ENCODE measurements at regions not wholly inside any gene's neighbourhood (a gene's known extent, or its start where the extent isn't known, plus 50 kb on each side); places are given as distances from the start of the nearest gene placed in this dataset.

DNA sequence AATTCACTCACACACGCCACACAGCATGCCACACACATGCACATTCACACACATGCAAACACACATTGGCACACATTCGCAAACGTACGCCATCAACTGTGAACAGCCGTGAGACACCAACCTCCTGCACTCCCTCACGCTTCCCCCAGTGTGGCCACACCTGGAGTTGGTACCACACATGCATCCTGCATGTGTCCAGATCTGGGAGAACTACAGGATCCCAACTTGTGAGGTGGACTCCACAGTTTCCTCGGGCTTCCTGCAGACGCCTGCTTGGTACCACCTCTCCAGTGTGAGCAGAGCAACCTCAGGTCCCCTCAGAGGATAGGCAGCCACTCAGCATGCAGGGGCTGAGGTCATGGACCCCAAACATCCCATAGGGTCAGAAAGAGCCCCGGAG, 239.0 kb downstream of the EIPR1 start:
- DNase-seq = no peak

DNA sequence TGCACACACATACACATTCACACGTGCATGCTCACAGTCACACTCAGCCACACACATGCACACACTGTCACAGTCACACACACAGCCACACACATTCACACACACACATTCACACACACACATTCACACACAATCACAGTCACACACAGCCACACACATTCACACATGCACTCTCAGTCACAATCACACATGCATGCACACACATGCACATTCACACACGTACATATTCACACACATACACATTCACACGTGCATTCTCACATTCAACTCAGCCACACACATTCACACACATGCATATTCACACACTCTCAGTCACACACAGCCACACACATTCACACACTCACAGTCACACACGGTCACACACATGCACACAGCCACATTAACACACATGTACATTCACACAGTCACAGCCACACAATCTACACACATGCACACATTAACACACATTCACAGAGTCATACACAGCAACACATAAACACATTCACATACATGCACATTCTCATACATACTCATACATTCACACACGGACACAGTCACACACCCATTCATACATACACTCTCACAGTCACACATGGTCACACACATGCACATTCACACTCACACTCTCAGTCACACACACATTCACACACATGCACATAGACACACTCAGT, 239.8 kb downstream of the EIPR1 start:
- no peak for DNase-seq

DNA sequence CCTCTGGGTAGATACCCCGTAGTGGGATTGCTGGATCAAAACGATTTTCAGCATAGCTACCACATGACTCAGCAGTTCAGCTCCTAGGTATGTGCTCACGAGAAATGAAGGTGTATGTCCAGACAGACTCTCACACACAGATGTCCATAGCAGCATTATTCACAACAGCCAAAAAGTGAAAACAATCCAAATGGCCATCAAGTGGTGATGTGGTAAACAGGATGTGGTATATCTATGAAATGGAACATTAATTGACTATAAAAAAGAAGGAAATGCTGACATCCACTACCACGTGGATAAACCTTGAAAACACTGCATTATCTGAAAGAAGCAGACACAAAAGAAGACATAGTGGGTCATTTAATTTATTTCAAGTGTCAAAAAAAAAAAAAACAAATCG, 241.9 kb downstream of the EIPR1 start:
- no peak for DNase-seq

DNA sequence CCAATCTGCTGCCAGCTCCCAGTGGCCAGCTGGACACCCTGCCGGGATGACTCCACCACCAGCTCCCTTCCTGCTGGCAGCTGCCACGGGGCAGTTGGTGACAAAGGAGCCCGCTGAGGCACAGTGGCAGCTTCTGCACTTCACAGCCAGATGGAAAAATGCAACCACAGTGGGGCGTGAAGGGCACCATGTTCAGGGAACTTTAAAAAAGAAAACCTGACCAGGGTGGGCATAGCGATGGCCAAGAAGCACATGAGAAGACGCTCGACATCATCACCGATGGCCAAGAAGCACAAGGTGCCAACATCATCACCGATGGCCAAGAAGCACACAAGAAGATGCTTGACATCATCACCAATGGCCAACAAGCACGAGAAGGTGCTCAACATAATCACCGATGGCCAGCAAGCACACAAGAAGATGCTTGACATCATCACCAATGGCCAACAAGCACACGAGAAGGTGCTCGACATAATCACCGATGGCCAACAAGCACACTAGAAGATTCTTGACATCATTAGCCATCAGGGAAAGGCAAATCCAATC, 243.5 kb downstream of the EIPR1 start:
- DNase-seq = no peak

DNA sequence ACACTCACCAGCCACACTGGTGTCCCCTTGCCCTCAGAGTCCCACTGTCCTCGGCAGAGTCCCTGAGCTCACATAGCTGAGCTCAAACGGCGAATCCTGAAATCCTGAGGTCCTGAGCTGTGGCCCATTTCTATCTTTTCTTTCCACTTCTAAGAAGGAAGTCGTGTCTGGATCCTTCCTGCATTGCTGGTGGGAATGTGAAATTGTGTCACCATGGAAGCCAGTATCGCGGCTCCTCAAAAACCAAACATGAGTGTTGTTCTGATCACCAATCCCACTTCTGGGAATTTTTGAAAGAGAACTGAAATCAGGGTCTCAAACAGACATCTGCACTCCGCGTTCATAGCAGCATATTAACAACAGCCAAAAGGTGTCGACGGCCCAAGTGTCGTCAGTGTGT, 244.7 kb downstream of the EIPR1 start:
- DNase-seq = no peak

DNA sequence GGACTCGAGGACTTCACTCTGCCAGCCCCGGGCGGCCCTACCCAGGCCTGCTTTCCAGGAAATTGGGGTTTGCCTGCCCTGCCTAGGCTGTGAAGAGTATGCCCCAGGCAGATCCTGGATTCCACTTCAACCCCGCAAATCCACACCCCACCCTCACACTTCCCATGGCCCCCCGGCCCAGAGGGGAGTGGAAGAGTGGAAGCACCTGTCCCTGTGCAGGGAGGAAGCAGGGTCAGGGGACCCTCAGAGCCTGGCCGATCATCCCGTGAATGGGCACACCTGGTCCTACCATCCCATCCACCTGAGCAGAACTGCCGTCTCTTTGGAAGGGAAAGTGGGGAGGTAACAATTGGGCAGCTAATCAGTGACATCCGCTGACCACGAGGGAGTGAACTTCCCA, 245.2 kb downstream of the EIPR1 start:
- no peak for DNase-seq

DNA sequence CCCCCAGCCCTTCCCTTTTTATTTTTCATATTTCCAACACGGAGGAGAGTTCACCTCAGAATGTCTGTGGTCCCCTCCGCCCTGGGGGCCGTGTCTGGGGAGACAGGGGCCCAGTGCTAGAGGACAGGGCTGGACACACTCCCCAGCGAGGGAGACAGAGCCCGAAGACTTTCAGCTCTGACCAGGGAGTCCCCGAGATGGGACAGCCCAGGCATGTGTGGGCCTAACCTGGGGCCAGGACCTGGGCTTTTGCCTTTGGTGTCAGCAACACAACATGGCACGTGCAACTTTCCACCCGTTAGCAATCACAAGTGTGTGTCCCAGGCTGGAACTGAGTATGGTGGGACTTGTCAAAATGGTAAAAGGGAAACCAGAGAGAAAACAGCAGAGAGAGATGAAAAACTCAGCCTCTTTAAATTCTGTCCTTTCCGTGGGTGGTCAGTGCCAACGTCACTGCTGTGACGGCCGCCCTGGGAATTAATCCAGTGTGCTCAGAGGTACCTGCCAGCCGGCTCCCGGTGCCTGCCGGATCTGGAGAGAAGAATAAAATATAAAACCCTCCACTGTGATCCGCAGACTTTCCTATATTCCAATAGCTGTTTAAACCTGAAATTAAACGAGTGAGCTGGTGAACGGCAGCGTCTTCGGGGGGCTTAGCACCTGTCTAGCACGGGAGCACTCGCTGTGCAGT, 245.8 kb downstream of the EIPR1 start:
- no peak for DNase-seq

DNA sequence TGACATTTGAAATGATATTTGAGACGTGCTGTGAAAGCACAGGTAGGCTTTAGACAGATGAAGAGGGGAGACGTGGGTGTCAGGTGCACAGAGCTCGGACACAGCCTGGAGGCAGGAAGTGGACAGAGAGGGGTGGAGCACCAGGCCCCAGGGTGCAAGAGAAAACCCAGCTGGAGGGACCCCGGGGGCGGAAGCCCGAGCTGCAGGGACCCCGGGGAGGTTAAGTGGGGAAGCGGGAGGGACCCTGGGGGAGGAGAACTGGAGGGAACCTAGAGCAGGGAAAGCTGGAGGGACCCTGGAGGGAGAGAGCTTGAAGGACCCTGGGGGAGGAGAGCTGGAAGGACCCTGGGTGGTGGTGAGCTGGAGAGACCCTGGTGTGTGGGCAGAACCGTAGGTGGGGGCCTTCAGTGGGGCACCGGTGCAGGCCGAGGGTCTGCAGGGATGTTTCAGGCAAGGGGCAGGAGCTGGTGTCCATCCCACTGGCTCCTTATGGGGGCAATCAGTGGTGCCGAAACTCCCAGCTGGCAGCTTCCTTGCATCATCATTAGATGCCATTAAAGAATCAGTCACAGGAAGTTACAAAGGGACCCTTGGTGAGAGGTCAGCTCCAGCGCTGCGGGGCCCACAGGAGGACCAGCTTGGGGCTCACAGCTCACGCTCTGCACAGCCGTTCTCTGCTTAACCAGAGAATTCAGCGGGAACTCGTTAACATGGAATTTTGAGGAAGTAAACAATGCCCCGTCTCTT, 246.6 kb downstream of the EIPR1 start:
- no peak for DNase-seq

DNA sequence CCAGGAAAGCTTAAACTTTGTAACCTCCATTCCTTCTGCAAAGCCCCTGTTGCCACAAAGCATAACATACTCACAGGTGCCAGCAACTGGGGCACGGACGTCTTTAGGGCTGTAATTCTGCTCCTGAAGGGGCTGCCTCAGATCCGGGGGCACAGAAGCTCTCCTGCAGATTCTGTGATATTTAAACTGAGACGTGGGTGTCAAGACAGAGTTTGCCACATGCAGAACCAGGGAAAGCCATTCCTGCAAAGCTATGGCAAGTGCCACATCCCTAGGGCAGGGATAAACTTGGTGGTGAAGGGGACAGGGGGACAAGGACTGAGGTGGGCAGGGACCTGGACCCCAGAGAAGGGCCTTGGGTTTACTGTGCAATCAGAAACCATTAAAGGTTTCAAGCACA, 247.2 kb downstream of the EIPR1 start:
- no peak for DNase-seq

DNA sequence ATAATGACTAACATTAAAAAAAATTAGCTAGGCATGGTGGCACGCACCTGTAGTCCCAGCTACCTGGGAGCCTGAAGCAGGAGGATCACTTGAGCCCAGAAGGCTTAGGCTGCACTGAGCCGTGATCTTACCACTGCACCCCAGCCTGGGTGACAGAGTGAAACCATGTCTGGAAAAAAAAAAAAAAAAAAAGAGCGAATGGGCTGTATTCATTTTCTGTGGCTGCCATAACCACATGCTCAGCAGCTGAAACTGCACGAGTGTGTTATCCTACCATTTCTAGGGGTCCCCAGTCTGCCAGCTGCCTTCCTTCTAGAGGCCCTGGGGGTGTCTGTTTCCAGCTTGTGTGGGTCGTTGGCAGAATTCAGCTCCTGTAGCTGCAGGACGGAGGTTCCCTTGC, 247.8 kb downstream of the EIPR1 start:
- no peak for DNase-seq

DNA sequence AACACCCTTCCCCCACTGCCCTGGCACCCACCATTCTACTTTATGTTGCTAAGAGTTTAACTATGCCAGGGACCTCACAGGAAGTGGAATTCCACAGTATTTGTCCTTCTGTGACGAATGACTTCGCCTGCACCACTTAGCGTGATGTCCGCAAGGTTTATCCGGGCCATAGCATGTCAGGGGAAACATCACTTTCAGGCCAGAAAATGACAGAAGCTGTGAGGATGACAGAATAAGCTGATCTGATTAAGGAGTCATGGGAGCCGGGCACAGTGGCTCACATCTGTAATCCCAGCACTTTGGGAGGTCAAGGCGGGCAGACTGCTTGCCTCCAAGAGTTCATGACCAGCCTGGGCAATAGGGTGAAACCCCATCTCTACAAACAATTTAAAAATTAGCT, 248.8 kb downstream of the EIPR1 start:
- no peak for DNase-seq

DNA sequence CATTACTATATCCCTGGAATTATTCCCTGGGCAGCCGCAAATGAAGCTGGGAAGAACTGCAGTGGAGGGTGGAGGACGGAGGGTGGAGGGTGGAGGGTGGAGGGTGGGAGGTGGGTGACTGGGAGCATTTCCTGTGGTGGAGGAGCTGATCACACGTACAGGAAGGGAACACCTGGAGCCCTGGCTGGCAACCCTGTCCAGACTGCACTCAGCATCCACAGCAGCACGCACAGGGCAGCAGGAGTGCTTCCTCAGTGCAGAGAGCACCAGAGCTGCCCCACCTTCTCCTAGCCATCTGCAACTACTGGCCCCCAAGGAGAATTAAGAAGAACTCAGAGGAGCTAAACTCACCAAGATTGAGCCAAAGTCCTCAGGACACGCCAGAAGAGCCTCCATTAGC, 249.9 kb downstream of the EIPR1 start:
- no peak for DNase-seq

DNA sequence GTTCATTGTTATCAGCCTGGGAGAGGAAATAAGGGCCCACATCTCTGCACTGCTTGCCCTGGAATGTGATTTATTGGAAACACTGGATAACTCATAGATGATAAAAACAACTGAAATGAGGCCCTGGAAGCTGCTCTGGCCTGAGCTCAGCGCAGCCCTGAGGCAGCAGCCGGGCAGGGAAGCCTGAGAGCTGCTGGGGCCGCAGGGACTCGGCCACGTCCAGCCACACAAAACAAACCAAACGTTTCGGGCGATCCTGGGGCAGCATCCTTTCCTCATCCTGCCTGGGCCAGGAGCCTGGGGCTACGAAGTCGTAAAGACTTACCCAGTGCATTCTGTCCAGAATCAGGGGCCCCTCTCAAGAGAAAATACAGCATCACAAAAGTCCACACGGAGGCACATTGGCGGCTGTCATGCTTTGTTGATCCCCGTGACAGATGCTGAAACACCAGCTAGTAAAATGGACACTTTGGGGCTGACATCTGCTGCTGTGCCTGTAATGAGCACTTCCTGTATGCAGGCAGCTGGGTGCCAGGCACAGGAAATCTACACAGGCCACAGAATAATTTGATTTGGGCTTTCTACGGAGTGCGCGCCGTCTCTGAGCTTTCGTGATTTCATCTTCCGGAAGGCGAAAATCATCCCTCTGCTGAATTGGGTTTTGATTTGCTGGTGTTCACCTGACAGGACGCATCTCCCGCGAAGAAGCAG, 250.6 kb downstream of the EIPR1 start:
- no peak for DNase-seq

DNA sequence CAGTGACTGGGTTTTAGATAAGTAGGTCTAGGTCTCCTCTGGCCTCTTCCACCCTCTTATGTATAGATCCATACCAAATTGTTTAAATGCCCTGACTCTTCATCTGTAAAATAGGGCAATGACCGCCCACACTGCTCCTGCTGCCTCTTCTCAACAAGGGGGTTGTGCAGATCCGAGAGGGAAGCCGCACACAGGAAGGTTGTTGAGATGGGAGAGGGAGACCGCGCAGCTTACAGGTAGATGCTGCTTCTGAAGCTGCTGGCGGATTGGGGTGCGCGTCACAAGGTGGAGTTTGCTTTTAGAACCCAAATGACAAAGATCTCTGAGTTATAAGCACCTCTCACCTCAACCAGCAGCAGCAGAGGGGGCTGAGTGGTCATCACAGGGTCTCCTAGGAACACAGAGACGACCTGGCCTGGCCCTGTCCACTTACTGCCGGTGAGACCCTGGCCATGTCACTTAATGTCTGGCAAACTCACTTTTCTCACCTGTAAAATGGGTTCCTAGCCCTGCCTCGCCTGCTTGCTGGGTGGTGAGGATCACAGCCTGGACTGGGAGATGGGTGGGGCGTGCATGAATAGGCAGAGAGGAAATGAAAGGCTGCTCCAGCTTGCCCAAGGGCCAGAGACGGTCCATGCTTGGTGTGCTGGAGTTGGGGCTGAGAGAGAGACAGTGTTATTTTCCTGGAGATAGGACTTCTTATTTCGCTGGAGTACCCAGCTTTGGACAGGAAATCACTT, 251.3 kb downstream of the EIPR1 start:
- no peak for DNase-seq

DNA sequence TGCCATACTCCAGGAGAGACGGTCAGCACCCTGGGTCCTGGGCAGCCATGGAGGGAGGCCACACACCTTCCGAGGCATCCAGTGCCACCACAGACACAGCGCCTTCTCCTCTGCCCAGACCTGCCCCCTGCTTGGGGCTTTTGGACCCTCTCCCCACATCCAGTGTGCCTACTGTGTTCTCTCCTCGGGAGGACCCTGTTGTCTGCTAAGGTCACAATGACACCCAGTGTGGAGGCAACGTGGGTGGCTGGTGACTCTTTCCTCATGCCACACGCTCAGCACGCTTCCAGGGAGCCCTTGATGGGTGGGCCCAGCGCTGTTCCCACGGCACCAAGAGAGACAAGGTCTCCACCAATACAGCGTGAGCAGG, 251.9 kb downstream of the EIPR1 start:
- no peak for DNase-seq

DNA sequence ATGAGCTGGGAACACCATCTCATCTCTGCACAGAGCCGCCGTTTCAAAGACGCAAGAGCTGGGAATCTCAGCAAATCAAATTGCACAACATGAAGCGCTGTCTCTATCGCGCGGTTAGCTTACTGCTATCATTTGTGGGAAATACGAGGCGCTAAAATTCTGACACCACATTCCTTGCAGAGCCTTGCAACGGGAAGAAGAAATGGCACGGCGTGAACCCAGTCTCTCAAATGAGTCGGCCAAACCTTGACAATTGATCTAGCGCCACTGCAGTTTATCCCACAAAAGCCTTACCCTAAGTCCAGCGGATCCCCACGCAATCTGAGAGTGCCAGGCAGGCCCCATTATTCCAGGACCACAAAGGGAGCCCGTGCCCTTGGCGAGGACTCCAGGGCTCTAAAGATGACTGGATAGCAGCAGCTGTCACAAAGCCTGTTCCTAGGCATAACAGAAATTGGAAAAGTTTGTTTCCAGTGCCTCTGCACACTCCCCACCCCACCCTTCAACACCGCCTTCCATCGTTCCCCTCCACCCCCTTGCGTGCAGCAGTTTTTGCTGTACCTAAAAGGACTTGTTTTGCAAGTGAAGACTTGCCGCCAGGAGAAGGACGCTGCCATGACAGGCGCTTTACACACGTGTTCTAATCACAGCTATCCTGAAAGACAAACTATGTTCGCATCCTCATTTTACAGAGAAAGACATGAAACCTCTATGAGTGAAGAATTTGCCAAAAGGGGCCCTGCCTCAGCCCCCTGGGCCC, 252.4 kb downstream of the EIPR1 start:
- no peak for DNase-seq

DNA sequence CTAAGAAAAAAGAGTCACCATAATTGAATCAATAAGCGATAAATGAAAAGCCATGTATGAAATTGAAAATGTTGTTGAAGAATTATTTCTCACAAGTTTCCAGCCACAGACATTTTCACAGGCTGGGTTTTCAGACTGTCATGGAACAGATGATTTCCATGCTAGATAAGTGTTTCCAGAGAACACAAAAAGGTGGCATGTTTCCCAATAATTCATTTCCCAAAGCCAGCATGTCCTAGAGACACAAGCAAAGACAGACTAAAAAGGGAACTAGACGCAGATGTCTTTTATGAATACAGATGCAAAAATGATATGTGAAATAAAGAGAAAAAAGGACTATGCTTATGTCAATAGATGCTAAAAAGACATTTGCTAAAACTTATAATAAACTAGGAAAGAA, 255.1 kb downstream of the EIPR1 start:
- no peak for DNase-seq

DNA sequence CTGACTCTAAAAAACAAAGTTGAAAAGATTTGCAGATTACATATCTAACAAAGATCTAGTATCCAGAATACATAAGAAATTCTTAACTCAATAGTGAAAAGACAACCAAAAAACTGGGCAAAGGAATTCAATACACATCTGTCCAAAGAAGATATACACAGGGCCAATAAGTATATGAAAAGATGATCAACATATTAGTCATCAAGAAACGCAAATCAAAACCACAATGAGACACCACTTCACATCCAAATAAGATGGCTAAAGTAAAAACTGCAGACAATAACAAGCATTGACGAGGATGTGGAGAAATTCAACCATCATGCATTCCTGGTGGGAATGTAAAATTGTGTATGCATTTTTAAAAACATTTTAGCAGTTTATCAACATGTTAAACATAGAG, 256.0 kb downstream of the EIPR1 start:
- DNase-seq = no peak

DNA sequence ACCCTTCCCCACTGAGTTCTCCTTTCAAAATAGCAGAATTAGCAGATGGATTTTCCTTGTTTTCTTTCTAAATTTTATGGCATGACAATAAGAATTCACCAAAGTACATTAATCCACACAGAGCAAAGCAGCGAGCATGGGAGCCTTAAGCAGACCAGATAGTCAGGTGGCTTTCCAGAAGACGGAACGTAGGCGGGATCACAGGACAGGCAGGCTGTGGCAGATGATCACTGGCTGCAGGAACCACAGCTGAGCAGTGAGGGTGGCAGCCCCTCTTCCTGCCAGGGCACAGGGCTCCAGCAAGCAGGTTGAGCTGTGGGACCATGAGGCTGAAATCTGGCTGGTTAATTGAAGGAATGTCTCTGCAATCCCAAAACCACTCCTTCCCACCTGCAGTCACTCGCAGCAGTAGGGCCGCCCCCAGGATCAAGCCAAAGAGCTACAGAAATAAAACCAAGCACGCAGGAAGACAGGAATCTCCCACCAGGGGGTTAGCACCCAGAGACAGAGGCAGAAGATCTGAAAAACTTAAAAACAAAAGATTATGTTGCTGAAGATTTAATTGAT, 259.9 kb downstream of the EIPR1 start:
- DNase-seq = no peak

DNA sequence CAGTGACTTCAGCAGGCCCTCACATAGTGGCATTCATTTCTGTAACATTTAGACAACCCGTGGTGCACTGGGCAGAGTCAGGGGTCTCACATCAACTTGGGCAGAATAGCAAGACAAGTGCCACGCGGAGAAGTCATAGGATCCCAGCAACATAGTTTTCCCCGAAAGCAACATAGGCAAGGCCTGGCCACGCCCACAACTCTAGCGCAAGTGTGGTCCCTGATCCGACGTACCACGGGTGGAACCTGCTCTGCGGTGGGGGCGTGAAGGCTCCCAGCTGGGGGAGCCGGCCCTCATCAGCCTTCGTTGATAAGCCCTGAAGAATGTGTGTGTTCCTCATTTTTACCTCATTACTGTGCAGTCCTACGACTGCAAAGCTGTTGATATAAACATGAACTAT, 261.2 kb downstream of the EIPR1 start:
- no peak for DNase-seq

DNA sequence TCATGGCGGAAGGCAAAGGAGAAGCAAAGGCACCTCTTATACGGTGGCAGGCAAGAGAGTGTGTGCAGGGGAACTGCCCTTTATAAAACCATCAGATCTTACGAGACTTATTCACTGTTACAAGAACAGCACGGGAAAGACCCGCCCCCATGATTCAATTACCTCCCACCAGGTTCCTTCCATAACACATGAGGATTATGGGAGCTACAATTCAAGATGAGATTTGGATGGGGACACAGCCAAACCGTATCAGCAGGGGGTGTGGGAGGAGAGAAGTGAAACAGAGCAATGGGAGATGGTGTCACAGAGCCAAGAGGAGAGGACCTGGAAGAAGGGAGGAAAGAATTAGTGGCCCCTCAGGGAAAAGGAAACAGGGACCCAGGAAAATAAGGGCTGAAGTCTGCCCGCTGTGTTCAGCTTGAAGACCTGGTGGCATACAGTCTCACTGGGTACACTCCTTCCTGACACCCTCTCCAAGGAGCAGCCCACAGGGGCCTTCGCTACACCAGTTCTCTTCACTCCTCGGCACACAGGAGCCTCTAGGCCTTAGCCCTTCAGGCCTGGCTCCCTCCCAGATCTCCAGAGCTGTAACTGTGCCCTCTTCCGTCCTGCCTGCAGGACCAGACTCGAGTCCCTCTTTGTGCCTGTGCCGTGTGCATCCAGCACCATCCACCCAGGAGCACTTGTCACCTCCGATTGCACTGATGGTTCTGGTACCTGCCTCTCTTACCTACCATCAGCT, 262.1 kb downstream of the EIPR1 start:
- DNase-seq = no peak
